GM12891 (cell line): ENCODE measurements at regions not wholly inside any gene's neighbourhood (a gene's known extent, or its start where the extent isn't known, plus 50 kb on each side); places are given as distances from the start of the nearest gene placed in this dataset.

Experiments
- DNase-seq: peaks from one replicate; pipeline ENCODE4 v3.0.0; 2011; ENCODE audit warnings: low spot score; ENCODE audit not compliant: insufficient read length
- FAIRE-seq: peaks from 2 replicates; lab custom pipeline; 2011; peaks lifted over from hg19 to GRCh38; lab: Jason Lieb, UNC
- PAX5 ChIP-seq: IDR thresholded peaks from 2 replicates; pipeline ENCODE4 v1.6.1; 2011; ENCODE audit warnings: low read length, moderate library complexity, mild to moderate bottlenecking; ENCODE audit not compliant: insufficient read depth, severe bottlenecking
- POLR2A ChIP-seq: IDR thresholded peaks from 2 replicates; pipeline ENCODE4 v1.6.1; 2011; ENCODE audit warnings: low read depth, low read length, control low read depth
- POLR2AphosphoS5 ChIP-seq: IDR thresholded peaks from 2 replicates; pipeline ENCODE4 v1.6.1; 2011; ENCODE audit warnings: low read depth, low read length, control low read depth
- POU2F2 ChIP-seq: IDR thresholded peaks from 2 replicates; pipeline ENCODE4 v1.6.1; 2011; ENCODE audit warnings: low read depth, mild to moderate bottlenecking, control low read depth, low read length, moderate library complexity
- SPI1 ChIP-seq: IDR thresholded peaks from 2 replicates; pipeline ENCODE4 v1.6.1; 2011; ENCODE audit warnings: low read depth, low read length, control low read depth
- TAF1 ChIP-seq: IDR thresholded peaks from 2 replicates; pipeline ENCODE4 v1.6.1; 2011; ENCODE audit warnings: low read depth, low read length, control low read depth

- FAIRE-seq: no peak
- no peak for DNase-seq
- TF ChIP-seq POLR2AphosphoS5 (no peak), PAX5 (no peak), POLR2A (no peak), TAF1 (no peak), SPI1 (no peak), POU2F2 (no peak)
These were observed 246.3 kb upstream of the VWC2 start for GRCh38 chr7:49527182-49527581.

GRCh38 chr7:49530481-49530880, 243.0 kb upstream of the VWC2 start:
- FAIRE-seq (no peak), DNase-seq (no peak)
- no peak for TF ChIP-seq POLR2AphosphoS5
- TF ChIP-seq POU2F2: no peak
- TF ChIP-seq POLR2A: no peak
- TF ChIP-seq PAX5: no peak
- TF ChIP-seq SPI1: no peak
- no peak for TF ChIP-seq TAF1

- DNase-seq (no peak), FAIRE-seq (no peak)
- TF ChIP-seq PAX5: no peak
- TF ChIP-seq TAF1: no peak
- no peak for TF ChIP-seq POLR2AphosphoS5
- no peak for TF ChIP-seq SPI1
- TF ChIP-seq POLR2A: no peak
- TF ChIP-seq POU2F2: no peak
These were observed 209.6 kb upstream of the VWC2 start for GRCh38 chr7:49563693-49564378.

GRCh38 chr7:49564379-49564714, 209.1 kb upstream of the VWC2 start:
- FAIRE-seq: peak; percentile 66
- no peak for DNase-seq
- no peak for TF ChIP-seq SPI1

GRCh38 chr7:49577576-49577975, 195.9 kb upstream of the VWC2 start:
- no peak for FAIRE-seq

GRCh38 chr7:49579408-49579807, 194.0 kb upstream of the VWC2 start:
- DNase-seq (no peak), FAIRE-seq (no peak)
- TF ChIP-seq POLR2A (no peak), POU2F2 (no peak), SPI1 (no peak), TAF1 (no peak), POLR2AphosphoS5 (no peak), PAX5 (no peak)

More at GRCh38 chr7:49577576-49577975, 195.9 kb upstream of the VWC2 start:
- TF ChIP-seq TAF1: no peak
- TF ChIP-seq POLR2A: no peak
- no peak for TF ChIP-seq PAX5
- TF ChIP-seq POLR2AphosphoS5: no peak
- no peak for TF ChIP-seq POU2F2
- no peak for TF ChIP-seq SPI1
- no peak for DNase-seq

- FAIRE-seq (no peak), DNase-seq (no peak)
- no peak for TF ChIP-seq TAF1
- no peak for TF ChIP-seq POLR2A
- no peak for TF ChIP-seq POLR2AphosphoS5
- no peak for TF ChIP-seq POU2F2
- no peak for TF ChIP-seq PAX5
- TF ChIP-seq SPI1: no peak
These were observed 193.4 kb upstream of the VWC2 start for GRCh38 chr7:49580000-49580399.

- FAIRE-seq: no peak
These were observed 192.7 kb upstream of the VWC2 start for GRCh38 chr7:49580761-49581160.

GRCh38 chr7:49583440-49583839, 190.0 kb upstream of the VWC2 start:
- FAIRE-seq (no peak), DNase-seq (no peak)
- TF ChIP-seq SPI1: no peak
- TF ChIP-seq POLR2A: no peak
- TF ChIP-seq TAF1: no peak
- TF ChIP-seq PAX5: no peak
- TF ChIP-seq POU2F2: no peak
- no peak for TF ChIP-seq POLR2AphosphoS5

More at GRCh38 chr7:49580761-49581160, 192.7 kb upstream of the VWC2 start:
- no peak for DNase-seq
- no peak for TF ChIP-seq POLR2AphosphoS5
- no peak for TF ChIP-seq POLR2A
- no peak for TF ChIP-seq PAX5
- no peak for TF ChIP-seq SPI1
- no peak for TF ChIP-seq POU2F2

GRCh38 chr7:49596701-49597491, 176.5 kb upstream of the VWC2 start:
- TF ChIP-seq TAF1 (no peak), SPI1 (peak; percentile 43)
- FAIRE-seq (no peak), DNase-seq (no peak)
